ENCODE measurements at regions not wholly inside any gene's neighbourhood (a gene's known extent, or its start where the extent isn't known, plus 50 kb on each side); places are given as distances from the start of the nearest gene placed in this dataset.

DNA sequence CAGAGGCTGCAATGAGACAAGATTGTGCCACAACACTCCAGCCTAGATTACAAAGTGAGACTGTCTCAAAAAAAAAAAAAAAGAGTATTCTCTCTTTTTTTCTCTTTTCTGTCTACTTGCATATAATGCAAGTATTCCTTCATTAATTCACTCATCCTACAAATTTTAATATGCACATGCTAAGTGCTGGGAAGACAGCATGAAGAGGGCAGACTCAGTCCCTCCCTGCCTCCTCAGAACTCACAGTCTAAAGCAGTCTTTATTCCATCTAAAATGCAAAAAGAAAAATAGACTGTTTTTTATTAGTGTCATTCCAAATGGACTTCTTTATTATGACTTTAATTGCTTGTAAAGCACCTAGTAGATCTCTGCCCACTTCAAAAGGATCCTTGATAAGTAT, 85.6 kb downstream of the NKX6-1 start:
- TF ChIP-seq POLR2AphosphoS5 (IDR thresholded peaks at IDR 0.05) (no peak), EP300 (IDR thresholded peaks at IDR 0.05) (no peak), POLR2A (IDR thresholded peaks at IDR 0.05; ENCODE audit: low read depth) (no peak)
- TF ChIP-seq, protein P1, sequence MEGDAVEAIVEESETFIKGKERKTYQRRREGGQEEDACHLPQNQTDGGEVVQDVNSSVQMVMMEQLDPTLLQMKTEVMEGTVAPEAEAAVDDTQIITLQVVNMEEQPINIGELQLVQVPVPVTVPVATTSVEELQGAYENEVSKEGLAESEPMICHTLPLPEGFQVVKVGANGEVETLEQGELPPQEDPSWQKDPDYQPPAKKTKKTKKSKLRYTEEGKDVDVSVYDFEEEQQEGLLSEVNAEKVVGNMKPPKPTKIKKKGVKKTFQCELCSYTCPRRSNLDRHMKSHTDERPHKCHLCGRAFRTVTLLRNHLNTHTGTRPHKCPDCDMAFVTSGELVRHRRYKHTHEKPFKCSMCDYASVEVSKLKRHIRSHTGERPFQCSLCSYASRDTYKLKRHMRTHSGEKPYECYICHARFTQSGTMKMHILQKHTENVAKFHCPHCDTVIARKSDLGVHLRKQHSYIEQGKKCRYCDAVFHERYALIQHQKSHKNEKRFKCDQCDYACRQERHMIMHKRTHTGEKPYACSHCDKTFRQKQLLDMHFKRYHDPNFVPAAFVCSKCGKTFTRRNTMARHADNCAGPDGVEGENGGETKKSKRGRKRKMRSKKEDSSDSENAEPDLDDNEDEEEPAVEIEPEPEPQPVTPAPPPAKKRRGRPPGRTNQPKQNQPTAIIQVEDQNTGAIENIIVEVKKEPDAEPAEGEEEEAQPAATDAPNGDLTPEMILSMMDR (IDR thresholded peaks at IDR 0.05), result no peak
- Histone ChIP-seq H3K4me3 (no peak overlapping the region), H3K27me3 (no peaks in the 10 kb centered on the region), H3K36me3 (no peaks in the 10 kb centered on the region), H3K4me1 (peaks cover 0 to 22% (median 17%) of the 10 kb centered on the region in 4 donors), H3K27ac (replicated peaks in 1 of 4) (no peak overlapping the region), H3K9me3 (no peaks in the 10 kb centered on the region)
- intact Hi-C loops (cut with DNase I), result no loop called here
- no peak for DNase-seq (ENCODE audit: extremely low spot score)

DNA sequence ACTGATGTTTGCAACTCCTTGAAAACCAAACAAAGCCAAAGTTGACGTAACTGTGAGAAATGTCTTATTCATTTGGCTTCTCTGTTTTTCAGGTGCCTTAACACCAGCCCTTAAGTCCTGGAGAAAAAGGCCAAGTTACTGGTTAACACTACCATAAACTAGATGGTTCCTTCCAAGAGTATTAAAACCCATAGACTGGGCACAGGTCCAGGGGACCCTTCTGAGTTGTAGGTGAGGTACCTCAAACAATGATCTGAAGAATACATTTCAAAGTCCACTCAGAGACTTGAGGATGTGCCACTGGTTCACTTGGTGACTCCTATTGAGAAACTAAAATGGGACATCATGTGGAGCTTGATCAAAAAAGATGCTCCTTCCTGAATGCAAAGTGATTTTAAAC, 87.0 kb downstream of the NKX6-1 start:
- no peaks in the 10 kb centered on the region for H3K36me3 ChIP-seq
- DNase-seq (ENCODE audit: extremely low spot score), result no peak
- 90% methylated on average over 1 of the region's 1 CpG for WGBS
- no peak overlapping the region for H3K4me3 ChIP-seq
- no peak overlapping the region for H3K27ac ChIP-seq (replicated peaks in 1 of 4)
- peaks cover 0 to 31% (median 20%) of the 10 kb centered on the region in 4 donors for H3K4me1 ChIP-seq
- intact Hi-C loops (cut with DNase I), result no loop called here
- no peaks in the 10 kb centered on the region for H3K9me3 ChIP-seq
- TF ChIP-seq EP300 (IDR thresholded peaks at IDR 0.05), result no peak
- TF ChIP-seq POLR2AphosphoS5 (IDR thresholded peaks at IDR 0.05), result no peak
- TF ChIP-seq, protein P1 (IDR thresholded peaks at IDR 0.05), result no peak
- TF ChIP-seq POLR2A (IDR thresholded peaks at IDR 0.05; ENCODE audit: low read depth), result no peak
- H3K27me3 ChIP-seq, result no peaks in the 10 kb centered on the region

DNA sequence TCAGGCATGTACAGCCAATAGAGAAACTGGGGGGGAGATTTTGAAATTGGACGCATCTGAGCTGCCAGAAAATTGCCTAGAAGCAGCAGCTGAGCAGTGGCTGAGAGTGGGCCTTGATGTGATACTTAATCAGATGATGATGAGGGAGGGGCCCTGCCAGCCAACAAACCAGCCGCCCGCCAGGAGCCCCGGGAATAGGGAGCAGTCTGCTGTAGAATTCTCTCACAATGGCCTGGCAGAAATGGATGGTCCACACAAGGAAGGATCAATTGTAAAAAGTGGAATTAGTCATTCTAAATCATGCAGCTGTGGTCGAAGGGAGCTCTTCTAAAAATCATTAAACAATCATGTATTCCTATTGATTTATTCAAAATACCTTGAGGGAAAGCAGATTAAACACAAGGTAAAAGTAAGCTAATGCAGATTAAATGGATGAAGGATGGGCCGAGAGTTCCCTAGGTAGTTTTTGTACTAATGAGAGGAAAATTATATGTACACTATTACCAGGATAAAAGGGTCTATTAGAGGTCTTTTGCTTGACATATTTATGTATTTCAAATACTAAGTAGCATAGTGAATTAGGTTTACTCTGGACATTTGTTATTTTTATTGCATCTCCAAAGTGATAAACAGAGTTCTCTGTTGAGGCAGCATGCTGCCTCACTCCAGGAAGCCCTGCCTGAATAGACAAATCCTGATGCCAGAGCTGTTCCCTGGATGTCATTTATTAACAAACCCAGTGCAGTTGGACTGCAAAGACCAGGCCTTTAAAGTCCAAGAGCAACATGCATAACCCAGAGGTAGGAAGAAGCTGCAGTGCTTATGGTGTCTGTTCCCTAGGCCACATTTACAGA, 91.3 kb downstream of the NKX6-1 start:
- Histone ChIP-seq H3K9me3 (no peaks in the 10 kb centered on the region), H3K4me3 (no peak overlapping the region), H3K27ac (replicated peaks in 1 of 4) (no peak overlapping the region), H3K36me3 (no peaks in the 10 kb centered on the region), H3K27me3 (no peaks in the 10 kb centered on the region), H3K4me1 (peaks cover 0 to 44% (median 36%) of the 10 kb centered on the region in 4 donors)
- no peak for DNase-seq (ENCODE audit: extremely low spot score)
- WGBS, result 85% methylated on average over 6 of the region's 6 CpGs
- TF ChIP-seq EP300 (IDR thresholded peaks at IDR 0.05), result no peak
- no peak for TF ChIP-seq POLR2A (IDR thresholded peaks at IDR 0.05; ENCODE audit: low read depth)
- TF ChIP-seq, protein P1 (IDR thresholded peaks at IDR 0.05), result no peak
- no peak for TF ChIP-seq POLR2AphosphoS5 (IDR thresholded peaks at IDR 0.05)
- intact Hi-C loops (cut with DNase I), result no loop called here

DNA sequence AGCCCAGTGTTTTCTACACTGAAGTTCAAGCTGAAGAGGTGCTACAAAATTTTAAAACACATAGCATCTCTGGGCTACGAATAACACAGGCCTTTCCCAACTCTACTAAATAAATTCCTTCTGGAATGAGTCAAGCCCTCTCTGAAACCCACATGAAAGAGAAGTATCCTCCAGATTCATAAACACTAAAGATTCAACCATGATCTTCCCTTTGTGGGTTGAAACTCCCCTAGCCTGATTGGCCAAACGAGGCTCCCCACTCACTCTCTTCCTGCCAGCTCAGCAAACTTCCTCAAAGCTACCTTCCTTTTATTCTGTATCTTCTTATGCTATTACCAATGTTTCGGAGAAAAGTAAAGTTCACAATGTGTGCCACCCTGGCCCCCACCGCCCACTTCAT, 95.4 kb downstream of the NKX6-1 start:
- H3K4me3 ChIP-seq, result no peak overlapping the region
- no peak overlapping the region for H3K27ac ChIP-seq (replicated peaks in 1 of 4)
- intact Hi-C loops (cut with DNase I), result no loop called here
- 76% methylated on average over 4 of the region's 4 CpGs for WGBS
- no peaks in the 10 kb centered on the region for H3K36me3 ChIP-seq
- peaks cover 0 to 41% (median 28%) of the 10 kb centered on the region in 4 donors for H3K4me1 ChIP-seq
- TF ChIP-seq POLR2A (IDR thresholded peaks at IDR 0.05; ENCODE audit: low read depth) (no peak), POLR2AphosphoS5 (IDR thresholded peaks at IDR 0.05) (no peak), EP300 (IDR thresholded peaks at IDR 0.05) (no peak)
- TF ChIP-seq, protein P1 (IDR thresholded peaks at IDR 0.05), result no peak
- H3K9me3 ChIP-seq, result no peaks in the 10 kb centered on the region
- H3K27me3 ChIP-seq, result no peaks in the 10 kb centered on the region
- no peak for DNase-seq (ENCODE audit: extremely low spot score)
